ENCODE measurements at regions not wholly inside any gene's neighbourhood (a gene's known extent, or its start where the extent isn't known, plus 50 kb on each side); places are given as distances from the start of the nearest gene placed in this dataset.

DNA sequence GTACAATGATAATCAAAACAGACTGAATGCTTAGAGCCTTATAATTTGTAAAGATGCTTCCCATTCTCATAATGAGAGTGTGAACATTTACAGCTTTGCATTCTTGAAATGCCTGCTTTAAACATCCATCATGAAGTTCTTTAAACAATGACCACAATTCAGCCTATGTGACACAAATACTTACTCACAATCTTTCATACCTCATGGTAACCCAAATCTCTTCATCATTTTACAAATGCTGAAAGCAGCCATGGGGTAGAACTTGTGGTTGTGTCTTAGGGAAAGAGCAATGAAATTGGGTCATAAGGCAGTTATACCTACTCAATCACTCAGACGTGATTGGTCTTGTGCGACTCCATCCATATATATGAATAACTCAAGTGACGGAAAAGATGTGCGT lies 140.7 kb downstream of the RND3 start:
- TF ChIP-seq, protein P1, sequence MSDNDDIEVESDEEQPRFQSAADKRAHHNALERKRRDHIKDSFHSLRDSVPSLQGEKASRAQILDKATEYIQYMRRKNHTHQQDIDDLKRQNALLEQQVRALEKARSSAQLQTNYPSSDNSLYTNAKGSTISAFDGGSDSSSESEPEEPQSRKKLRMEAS (IDR thresholded peaks at IDR 0.05; ENCODE audit: low read depth): no peak
- TF ChIP-seq, protein P2, sequence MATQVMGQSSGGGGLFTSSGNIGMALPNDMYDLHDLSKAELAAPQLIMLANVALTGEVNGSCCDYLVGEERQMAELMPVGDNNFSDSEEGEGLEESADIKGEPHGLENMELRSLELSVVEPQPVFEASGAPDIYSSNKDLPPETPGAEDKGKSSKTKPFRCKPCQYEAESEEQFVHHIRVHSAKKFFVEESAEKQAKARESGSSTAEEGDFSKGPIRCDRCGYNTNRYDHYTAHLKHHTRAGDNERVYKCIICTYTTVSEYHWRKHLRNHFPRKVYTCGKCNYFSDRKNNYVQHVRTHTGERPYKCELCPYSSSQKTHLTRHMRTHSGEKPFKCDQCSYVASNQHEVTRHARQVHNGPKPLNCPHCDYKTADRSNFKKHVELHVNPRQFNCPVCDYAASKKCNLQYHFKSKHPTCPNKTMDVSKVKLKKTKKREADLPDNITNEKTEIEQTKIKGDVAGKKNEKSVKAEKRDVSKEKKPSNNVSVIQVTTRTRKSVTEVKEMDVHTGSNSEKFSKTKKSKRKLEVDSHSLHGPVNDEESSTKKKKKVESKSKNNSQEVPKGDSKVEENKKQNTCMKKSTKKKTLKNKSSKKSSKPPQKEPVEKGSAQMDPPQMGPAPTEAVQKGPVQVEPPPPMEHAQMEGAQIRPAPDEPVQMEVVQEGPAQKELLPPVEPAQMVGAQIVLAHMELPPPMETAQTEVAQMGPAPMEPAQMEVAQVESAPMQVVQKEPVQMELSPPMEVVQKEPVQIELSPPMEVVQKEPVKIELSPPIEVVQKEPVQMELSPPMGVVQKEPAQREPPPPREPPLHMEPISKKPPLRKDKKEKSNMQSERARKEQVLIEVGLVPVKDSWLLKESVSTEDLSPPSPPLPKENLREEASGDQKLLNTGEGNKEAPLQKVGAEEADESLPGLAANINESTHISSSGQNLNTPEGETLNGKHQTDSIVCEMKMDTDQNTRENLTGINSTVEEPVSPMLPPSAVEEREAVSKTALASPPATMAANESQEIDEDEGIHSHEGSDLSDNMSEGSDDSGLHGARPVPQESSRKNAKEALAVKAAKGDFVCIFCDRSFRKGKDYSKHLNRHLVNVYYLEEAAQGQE (IDR thresholded peaks at IDR 0.05; ENCODE audit: low read depth, low read length): no peak
- TF ChIP-seq, protein P3, sequence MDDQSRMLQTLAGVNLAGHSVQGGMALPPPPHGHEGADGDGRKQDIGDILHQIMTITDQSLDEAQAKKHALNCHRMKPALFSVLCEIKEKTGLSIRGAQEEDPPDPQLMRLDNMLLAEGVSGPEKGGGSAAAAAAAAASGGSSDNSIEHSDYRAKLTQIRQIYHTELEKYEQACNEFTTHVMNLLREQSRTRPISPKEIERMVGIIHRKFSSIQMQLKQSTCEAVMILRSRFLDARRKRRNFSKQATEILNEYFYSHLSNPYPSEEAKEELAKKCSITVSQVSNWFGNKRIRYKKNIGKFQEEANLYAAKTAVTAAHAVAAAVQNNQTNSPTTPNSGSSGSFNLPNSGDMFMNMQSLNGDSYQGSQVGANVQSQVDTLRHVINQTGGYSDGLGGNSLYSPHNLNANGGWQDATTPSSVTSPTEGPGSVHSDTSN (IDR thresholded peaks at IDR 0.05): no peak
- TF ChIP-seq, protein P4, sequence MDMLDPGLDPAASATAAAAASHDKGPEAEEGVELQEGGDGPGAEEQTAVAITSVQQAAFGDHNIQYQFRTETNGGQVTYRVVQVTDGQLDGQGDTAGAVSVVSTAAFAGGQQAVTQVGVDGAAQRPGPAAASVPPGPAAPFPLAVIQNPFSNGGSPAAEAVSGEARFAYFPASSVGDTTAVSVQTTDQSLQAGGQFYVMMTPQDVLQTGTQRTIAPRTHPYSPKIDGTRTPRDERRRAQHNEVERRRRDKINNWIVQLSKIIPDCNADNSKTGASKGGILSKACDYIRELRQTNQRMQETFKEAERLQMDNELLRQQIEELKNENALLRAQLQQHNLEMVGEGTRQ (IDR thresholded peaks at IDR 0.05; ENCODE audit: borderline replicate concordance, low read depth, low read length): no peak
- TF ChIP-seq, protein P5, sequence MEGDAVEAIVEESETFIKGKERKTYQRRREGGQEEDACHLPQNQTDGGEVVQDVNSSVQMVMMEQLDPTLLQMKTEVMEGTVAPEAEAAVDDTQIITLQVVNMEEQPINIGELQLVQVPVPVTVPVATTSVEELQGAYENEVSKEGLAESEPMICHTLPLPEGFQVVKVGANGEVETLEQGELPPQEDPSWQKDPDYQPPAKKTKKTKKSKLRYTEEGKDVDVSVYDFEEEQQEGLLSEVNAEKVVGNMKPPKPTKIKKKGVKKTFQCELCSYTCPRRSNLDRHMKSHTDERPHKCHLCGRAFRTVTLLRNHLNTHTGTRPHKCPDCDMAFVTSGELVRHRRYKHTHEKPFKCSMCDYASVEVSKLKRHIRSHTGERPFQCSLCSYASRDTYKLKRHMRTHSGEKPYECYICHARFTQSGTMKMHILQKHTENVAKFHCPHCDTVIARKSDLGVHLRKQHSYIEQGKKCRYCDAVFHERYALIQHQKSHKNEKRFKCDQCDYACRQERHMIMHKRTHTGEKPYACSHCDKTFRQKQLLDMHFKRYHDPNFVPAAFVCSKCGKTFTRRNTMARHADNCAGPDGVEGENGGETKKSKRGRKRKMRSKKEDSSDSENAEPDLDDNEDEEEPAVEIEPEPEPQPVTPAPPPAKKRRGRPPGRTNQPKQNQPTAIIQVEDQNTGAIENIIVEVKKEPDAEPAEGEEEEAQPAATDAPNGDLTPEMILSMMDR (IDR thresholded peaks at IDR 0.05): no peak
- TF ChIP-seq POLR2AphosphoS5 (IDR thresholded peaks at IDR 0.05; ENCODE audit: low read depth, low read length) (no peak), EP300 (IDR thresholded peaks at IDR 0.05; ENCODE audit: borderline replicate concordance in 1 of 2, low read depth in 1 of 2, low read length in 1 of 2) (no peak), EZH2phosphoT487 (IDR thresholded peaks at IDR 0.05; ENCODE audit: borderline replicate concordance, low read depth) (no peak), NRF1 (IDR thresholded peaks at IDR 0.05; ENCODE audit: low read depth, low read length) (no peak), GABPA (IDR thresholded peaks at IDR 0.05; ENCODE audit: low read depth) (no peak), JUND (IDR thresholded peaks at IDR 0.05) (no peak), CHD2 (IDR thresholded peaks at IDR 0.05; ENCODE audit: low read length, partially characterized antibody) (no peak), RAD21 (IDR thresholded peaks at IDR 0.05; ENCODE audit: low read length) (no peak)
- TF ChIP-seq, protein P6, sequence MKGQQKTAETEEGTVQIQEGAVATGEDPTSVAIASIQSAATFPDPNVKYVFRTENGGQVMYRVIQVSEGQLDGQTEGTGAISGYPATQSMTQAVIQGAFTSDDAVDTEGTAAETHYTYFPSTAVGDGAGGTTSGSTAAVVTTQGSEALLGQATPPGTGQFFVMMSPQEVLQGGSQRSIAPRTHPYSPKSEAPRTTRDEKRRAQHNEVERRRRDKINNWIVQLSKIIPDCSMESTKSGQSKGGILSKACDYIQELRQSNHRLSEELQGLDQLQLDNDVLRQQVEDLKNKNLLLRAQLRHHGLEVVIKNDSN (IDR thresholded peaks at IDR 0.05; ENCODE audit: borderline replicate concordance, low read depth): no peak
